Ectodermal cell (in vitro differentiated cells): ENCODE measurements at regions not wholly inside any gene's neighbourhood (a gene's known extent, or its start where the extent isn't known, plus 50 kb on each side); places are given as distances from the start of the nearest gene placed in this dataset.

ENCODE experiments used
- H3K27ac ChIP-seq: 2 replicates; pipeline ENCODE4 v1.7.0; 2013; ENCODE audit warnings: mild to moderate bottlenecking, low read depth, low read length; ENCODE audit not compliant: insufficient read depth, poor library complexity, severe bottlenecking
- H3K27me3 ChIP-seq: 2 replicates; pipeline ENCODE4 v1.7.0; 2013; ENCODE audit warnings: mild to moderate bottlenecking, low read length; ENCODE audit not compliant: insufficient read depth, control insufficient read depth, poor library complexity, severe bottlenecking
- H3K36me3 ChIP-seq: one replicate; pipeline ENCODE4 v1.7.0; 2013; ENCODE audit warnings: low read length; ENCODE audit not compliant: control insufficient read depth, insufficient read depth
- H3K4me1 ChIP-seq: one replicate; pipeline ENCODE4 v1.7.0; 2013; ENCODE audit warnings: low read length; ENCODE audit not compliant: control insufficient read depth, insufficient read depth
- H3K4me3 ChIP-seq: 2 replicates; pipeline ENCODE4 v1.7.0; 2013; ENCODE audit warnings: low read depth, low read length, control low read depth; ENCODE audit not compliant: insufficient read depth
- H3K9me3 ChIP-seq: 2 replicates; pipeline ENCODE4 v1.7.0; 2013; ENCODE audit warnings: mild to moderate bottlenecking, low read length, moderate library complexity; ENCODE audit not compliant: control insufficient read depth
- WGBS, 2 experiments: methylation state at CpG; one replicate each; pipeline ENCODE4 v1.1.7; 2013; ENCODE audit warnings: missing lambda C conversion rate in 2 of 2; 5-methylcytosine and 5-hydroxymethylcytosine counted together

DNA sequence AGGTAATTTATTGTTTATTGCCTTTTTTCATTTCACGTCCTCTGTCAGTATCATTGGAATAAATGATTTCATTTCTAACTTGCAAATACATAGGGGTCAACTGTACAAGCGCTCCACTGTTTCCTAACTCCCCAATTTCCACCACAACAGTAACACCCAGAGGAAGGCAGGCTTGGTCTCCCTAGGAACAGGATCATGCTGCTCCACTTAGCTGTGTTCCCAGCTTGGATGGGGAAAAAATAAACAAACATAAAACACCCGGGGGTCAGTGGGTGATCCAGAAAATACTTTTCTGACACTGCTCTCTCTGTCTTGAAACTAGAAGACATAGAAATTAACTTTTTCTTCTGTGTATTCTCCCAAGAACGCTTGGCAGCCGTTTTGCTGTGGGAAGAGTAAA is 772.5 kb downstream of the TRIML1 start:
- H3K27me3 ChIP-seq: no peaks in the 10 kb centered on the region
- 95 to 99% methylated on average over 5 of the region's 5 CpGs for WGBS, 2 experiments
- H3K9me3 ChIP-seq: no peaks in the 10 kb centered on the region
- H3K4me1 ChIP-seq: no peaks in the 10 kb centered on the region
- H3K4me3 ChIP-seq: no peak overlapping the region
- no peak overlapping the region for H3K27ac ChIP-seq
- no peaks in the 10 kb centered on the region for H3K36me3 ChIP-seq

DNA sequence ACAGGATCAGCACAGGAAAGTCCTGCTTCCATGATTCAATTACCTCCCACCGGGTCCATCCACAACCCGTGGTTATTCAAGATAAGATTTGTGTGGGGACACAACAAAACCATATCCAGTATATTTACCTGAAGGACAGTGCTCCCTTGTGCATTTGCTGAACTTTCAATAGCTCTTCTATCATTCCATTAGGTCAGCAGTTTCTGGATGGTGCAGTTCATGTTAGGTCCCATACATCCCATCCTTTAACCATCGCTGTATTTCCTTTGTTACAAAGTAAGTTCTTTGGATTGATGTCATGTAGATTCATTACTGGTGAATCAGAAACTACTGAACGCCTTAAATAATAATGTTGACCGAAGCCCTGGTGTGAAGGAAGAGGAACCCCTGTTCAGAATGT is 775.9 kb downstream of the TRIML1 start:
- Histone ChIP-seq H3K4me3 (no peak overlapping the region), H3K4me1 (no peaks in the 10 kb centered on the region), H3K27ac (no peak overlapping the region), H3K9me3 (no peaks in the 10 kb centered on the region), H3K36me3 (no peaks in the 10 kb centered on the region), H3K27me3 (no peaks in the 10 kb centered on the region)
- 85% methylated on average over 5 of the region's 5 CpGs for WGBS, 2 experiments

DNA sequence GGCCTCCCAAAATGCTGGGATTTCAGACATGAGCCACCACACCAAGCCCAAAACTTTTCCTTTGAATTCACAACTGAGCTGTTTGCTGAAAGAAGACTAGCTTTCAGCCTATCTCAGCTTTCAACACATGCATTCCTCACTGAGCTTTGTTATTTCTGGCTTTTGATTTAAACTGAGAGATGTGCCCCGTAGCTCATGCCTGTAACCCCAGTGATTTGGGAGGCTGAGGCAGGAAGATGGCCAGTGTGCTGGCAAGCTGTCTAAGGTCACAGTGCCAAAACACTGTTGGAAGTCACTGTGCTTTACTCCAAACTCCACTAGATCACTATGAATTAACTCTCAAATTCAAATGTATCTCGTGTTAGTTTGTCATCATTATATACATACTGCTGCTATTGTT is 779.5 kb downstream of the TRIML1 start:
- Histone ChIP-seq H3K27ac (no peak overlapping the region), H3K9me3 (no peaks in the 10 kb centered on the region), H3K4me3 (no peak overlapping the region), H3K36me3 (no peaks in the 10 kb centered on the region), H3K27me3 (no peaks in the 10 kb centered on the region), H3K4me1 (no peaks in the 10 kb centered on the region)
- WGBS, 2 experiments: 96% methylated on average over 2 of the region's 2 CpGs

- Histone ChIP-seq H3K9me3 (peaks cover 15% of the 10 kb centered on the region), H3K27me3 (no peaks in the 10 kb centered on the region), H3K4me1 (no peaks in the 10 kb centered on the region), H3K36me3 (no peaks in the 10 kb centered on the region), H3K27ac (no peak overlapping the region), H3K4me3 (no peak overlapping the region)
- WGBS, 2 experiments: 88 to 89% methylated on average over 2 of the region's 2 CpGs
These were observed 791.6 kb downstream of the TRIML1 start for GRCh38 chr4:188930822-188931221.

- Histone ChIP-seq H3K4me1 (no peaks in the 10 kb centered on the region), H3K9me3 (peaks cover 15% of the 10 kb centered on the region), H3K27ac (no peak overlapping the region), H3K36me3 (no peaks in the 10 kb centered on the region), H3K4me3 (no peak overlapping the region), H3K27me3 (no peaks in the 10 kb centered on the region)
- WGBS, 2 experiments: 88 to 95% methylated on average over 4 to 5 of the region's 5 CpGs
These were observed 795.2 kb downstream of the TRIML1 start for GRCh38 chr4:188934320-188934962.

DNA sequence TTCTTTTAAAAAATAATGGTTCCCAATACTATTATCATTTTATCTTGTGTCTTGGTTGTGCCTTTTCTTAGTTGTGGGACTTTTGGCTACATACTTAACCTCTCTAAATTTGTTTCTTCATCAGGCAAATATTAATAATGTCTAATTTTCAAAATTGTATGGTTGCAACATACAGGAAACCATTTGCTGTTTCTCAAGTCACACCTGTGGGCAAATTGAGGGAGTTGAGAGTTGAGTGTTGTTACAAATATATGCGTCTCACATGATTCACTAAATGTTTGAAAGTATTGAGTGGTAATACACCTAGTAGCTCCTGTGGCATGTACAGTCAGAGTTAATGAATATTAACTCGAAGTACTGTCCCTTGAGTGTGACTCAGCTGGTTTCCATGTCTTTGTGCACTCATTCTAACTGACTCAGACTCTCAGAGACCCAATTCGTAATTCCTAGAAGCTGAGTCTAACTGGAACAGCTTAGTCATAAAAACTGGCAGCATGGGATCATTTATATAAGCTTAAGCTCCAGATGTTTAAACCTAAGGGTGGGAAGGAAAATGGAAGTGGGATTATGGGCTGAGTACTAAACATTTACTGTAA is 802.4 kb downstream of the TRIML1 start:
- no peaks in the 10 kb centered on the region for H3K9me3 ChIP-seq
- H3K4me1 ChIP-seq: no peaks in the 10 kb centered on the region
- no peaks in the 10 kb centered on the region for H3K36me3 ChIP-seq
- WGBS, 2 experiments: 95% methylated on average over 3 of the region's 3 CpGs
- H3K27ac ChIP-seq: no peak overlapping the region
- no peaks in the 10 kb centered on the region for H3K27me3 ChIP-seq
- H3K4me3 ChIP-seq: no peak overlapping the region

DNA sequence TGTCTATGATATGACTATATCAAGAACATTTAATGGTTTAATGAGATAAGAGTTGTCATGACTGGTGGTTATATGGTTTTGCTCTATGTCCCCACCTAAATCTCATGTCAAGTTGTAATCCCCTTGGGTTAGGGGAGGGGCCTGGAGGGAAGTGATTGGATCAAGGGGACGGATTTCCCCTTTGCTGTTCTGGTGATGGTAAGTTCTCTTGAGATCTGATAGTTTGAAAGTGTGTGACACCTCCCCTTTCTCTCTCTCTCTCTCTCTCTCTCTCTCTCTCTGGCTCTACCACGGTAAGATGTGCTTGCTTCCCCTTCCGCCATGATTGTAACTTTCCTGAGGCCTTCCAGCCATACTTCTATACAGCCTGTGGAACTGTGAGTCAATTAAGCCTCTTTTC is 803.4 kb downstream of the TRIML1 start:
- Histone ChIP-seq H3K9me3 (no peaks in the 10 kb centered on the region), H3K27ac (no peak overlapping the region), H3K36me3 (no peaks in the 10 kb centered on the region), H3K4me1 (no peaks in the 10 kb centered on the region), H3K4me3 (no peak overlapping the region), H3K27me3 (no peaks in the 10 kb centered on the region)
- WGBS, 2 experiments: 69 to 80% methylated on average over 2 to 3 of the region's 3 CpGs

DNA sequence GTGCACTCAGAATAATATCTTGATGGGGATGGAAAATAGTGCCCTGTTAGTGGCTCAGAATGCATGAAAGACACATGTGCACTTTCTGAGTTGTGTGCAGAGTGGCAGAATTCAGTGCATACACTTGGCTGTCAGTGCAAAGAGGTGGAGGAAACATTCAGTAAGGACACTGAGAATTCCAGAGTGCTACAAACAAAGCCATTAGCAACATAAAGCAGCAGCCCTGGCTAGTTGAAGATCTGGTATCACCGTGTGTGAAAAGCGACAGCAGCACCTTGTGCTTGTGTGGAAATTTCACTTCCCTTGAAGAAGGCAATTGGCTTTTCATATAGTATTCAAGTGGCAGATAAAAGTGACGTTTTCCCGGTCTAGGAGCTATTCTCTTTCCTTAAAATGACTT is 810.4 kb downstream of the TRIML1 start:
- Histone ChIP-seq H3K4me1 (no peaks in the 10 kb centered on the region), H3K36me3 (no peaks in the 10 kb centered on the region), H3K4me3 (no peak overlapping the region), H3K27me3 (no peaks in the 10 kb centered on the region), H3K9me3 (no peaks in the 10 kb centered on the region), H3K27ac (no peak overlapping the region)
- 85 to 89% methylated on average over 2 to 4 of the region's 4 CpGs for WGBS, 2 experiments

- WGBS, 2 experiments: 88 to 90% methylated on average over 2 of the region's 2 CpGs
- Histone ChIP-seq H3K27me3 (no peaks in the 10 kb centered on the region), H3K36me3 (no peaks in the 10 kb centered on the region), H3K4me1 (no peaks in the 10 kb centered on the region), H3K9me3 (no peaks in the 10 kb centered on the region), H3K4me3 (no peak overlapping the region), H3K27ac (no peak overlapping the region)
These were observed 815.8 kb downstream of the TRIML1 start for GRCh38 chr4:188955066-188955465.

- H3K9me3 ChIP-seq: no peaks in the 10 kb centered on the region
- no peaks in the 10 kb centered on the region for H3K27me3 ChIP-seq
- no peak overlapping the region for H3K4me3 ChIP-seq
- 93 to 94% methylated on average over 3 to 4 of the region's 4 CpGs for WGBS, 2 experiments
- H3K36me3 ChIP-seq: no peaks in the 10 kb centered on the region
- H3K4me1 ChIP-seq: no peaks in the 10 kb centered on the region
- H3K27ac ChIP-seq: no peak overlapping the region
These were observed 817.3 kb downstream of the TRIML1 start for GRCh38 chr4:188956566-188956965.
